ENCODE measurements at regions not wholly inside any gene's neighbourhood (a gene's known extent, or its start where the extent isn't known, plus 50 kb on each side); places are given as distances from the start of the nearest gene placed in this dataset.

DNA sequence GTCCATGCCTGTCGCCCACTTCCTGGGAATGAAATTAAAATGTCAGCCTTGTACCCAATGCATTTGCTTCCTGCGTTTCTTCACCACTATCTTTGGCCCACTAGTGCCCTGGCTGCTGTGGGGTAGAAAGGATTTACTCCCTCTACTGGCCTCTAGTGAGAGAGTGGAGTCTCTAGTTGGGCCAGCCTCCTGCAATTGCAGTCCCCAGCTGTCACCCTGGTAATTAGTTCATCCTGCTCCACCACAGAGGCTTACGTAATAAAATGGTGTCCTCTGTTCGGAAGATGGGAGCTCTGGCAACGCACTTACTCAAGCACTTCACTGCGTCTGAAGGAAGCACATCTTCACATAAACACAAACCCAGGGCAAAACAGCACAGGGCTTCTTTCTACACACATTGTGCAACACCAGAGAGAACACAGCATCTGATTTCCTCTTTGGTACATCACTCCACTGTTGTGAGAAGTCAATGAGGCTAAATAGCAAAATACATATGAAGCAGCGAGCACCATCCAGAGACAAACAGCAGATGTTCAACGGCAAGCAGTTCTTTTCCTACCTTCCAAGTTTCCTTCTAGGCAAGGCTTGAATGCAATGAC, 274.6 kb downstream of the LRATD1 start:
- no peak for DNase-seq

DNA sequence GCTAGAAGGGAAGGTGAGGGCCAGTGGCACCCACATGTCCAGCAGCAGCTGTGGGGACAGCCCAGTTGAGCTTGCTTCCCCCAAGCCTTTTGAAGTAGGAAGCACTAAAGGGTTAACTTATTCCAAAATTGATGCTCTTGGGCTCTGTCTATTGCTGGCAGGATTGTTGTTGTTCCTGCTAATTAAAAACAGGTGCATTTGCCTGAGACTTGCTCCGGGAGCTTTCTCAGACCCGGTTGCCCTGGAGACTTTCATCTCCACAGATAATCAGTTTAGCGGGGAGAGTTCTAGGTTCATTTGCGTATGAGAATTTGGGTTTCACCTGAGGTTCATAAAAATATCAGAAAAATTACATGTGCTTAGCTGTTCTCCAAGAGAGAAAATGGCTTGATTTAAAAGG, 277.3 kb downstream of the LRATD1 start:
- peak in 3 of 56 donors; percentile 5 to 26 (median 19) for DNase-seq

DNA sequence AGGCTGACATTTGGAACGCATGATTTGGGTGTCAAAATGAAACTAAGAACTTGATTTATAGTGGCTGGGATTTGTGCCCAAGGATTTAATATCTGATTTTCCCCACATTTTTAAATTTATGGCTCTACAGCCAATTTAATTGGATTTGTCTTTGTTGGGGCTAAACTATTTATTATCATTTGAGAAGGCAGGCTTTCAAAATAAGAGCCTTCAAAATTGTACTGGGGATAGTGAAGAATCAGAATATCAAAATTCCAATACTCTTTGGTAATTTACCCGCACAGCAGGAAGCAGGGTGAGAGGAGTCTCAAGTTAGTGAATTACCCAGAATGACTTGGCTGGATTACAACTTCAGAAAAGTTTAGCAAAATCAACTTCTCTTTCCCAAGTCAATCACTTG, 278.1 kb downstream of the LRATD1 start:
- no peak for DNase-seq

DNA sequence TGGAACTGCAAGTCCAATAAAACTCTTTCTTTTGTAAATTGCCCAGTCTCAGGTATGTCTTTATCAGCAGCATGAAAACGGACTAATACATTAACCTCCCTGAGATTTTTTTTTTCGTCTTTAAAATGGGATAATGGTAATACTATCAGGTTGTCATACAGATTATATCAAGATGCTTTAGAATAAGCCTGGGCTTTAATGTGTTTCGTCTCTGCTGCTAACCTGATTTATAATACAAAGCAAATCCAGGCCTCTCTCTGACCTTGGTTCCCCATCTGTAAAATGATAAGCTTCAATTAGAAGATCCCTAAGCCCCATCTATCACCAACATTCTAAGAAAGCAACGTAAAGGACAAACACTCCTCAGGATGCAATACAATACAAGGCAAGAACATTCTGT, 283.5 kb downstream of the LRATD1 start:
- no peak for DNase-seq

DNA sequence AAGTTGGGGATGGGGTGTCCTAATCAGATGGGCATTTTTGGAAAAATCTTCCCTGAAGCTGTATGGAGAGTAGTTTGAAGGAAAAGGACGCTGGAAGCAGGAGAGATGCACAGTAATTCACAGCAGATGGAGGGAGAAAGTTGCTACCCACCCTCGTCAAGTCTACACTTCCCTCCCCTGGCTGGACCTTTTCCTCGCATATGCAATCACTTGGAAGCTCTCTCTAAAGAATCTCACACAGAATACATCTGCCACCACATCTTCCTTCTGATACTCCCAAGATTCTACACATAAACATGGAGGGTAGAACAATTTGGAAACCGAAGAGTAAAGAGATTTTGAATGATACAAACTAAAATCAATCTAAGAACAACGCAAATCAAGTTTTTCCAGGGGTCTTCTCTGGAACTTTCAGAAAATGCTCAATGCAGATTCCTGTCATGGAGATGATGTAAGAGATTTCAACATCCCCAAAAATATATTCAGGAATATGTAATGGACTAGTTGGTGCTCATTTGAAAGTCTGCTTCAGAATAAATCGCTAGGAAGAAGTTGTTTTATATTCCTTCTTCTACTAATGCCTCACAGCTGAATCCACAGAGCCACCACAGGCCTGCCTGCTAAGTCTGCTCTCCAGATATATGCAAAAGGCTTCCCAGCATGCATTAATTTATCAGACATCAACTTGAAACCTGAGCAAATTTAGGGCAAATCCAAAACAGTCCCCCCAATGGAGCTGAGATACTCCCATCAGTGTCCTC, 291.5 kb downstream of the LRATD1 start:
- DNase-seq, result no peak

DNA sequence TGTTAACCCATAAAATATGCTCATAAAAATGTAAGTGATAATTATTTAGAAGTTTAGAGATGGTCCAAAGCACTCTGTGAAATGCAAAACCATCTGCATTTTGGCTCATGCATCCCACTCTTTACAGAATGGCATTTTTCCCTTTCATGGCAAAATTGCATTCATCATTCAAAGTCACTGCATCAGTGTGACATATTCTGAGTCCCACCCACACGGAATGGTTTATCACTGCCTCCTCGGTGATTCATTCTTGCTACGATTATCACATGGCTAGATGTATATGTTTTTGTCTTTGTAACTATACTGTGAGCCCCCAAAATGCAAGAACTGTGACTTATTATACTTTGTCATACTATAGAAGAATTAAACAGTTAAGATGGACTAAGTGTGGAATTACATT, 293.0 kb downstream of the LRATD1 start:
- no peak for DNase-seq

DNA sequence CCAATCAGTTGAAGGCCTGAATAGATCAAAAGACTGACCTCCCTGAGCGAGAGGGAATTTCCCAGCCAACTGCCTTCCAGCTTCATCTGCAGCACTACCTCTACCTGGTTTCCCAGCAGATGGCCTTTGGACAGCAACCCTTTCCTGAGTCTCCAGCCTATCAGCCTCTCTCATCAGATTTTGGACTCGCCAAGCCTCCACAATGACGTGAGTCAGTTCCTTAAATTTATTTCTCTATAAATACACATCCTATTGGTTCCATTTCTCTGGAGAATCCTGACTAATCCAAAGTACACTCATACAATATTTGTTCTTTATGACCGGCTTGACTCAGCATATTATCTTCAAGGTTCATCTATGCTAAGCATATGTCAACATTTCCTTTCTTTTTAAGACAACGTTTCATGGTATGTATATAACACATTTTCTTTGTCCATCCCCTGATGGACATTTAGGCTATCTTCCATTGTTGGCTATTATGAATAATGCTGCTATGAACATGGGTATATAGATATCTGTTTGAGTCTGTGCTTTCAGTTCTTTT, 294.6 kb downstream of the LRATD1 start:
- no peak for DNase-seq

DNA sequence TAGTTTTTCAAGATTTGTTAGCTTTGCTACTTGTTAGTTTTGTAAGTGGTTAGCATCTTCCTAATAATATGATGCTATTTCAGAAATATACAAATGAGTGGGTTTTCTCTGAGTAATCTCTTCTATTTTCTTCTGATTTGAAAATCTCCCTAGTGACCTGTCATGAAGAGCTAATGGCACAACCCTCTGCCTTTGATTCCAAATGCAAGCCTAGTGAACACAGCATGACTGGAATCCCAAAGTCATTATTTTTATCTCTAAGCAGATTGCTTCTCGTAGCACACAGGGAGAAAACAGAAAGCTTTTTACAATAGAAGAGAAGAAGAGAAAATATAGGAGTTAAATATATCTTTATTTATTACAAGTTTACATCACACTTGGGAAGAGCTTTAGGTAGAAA, 295.5 kb downstream of the LRATD1 start:
- DNase-seq, result no peak

DNA sequence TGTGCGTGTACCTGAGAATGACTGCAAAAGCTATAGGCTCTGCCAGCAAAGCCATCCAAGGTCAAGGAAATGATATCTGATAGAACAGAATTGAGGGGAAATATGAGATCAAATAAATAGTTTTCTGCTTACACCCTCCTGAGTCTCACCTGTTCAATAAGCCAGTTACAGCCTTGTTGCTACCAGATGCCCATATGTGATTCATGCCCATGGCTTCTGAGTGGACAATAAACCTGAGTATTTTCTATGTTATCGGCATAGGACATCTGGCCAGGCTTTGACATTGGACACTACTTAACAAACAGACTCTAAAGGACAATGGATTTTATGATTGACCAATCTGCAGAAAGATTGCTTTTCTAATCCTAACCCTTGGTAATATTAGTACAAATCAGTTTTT, 297.9 kb downstream of the LRATD1 start:
- DNase-seq, result no peak

DNA sequence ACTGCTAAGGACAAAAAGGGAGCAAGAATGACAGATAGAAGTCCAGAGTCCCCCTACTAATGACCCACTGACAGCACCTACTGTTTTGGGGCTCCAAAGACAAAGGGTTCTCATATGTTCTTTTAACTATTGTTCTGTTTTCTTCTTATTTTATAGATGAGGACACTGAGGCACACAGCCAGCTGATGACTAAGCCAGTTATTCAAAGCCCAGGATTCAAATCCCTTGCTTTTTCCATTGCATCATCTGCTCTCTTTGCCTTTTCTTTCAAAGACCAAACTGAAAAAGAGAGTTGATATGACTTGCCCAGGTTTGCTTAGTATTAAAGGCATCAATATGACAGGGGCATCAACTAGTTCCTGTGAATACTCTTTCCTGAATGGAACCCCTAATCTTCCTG, 299.8 kb downstream of the LRATD1 start:
- DNase-seq, result peak in 1 of 56 donors; percentile 15

DNA sequence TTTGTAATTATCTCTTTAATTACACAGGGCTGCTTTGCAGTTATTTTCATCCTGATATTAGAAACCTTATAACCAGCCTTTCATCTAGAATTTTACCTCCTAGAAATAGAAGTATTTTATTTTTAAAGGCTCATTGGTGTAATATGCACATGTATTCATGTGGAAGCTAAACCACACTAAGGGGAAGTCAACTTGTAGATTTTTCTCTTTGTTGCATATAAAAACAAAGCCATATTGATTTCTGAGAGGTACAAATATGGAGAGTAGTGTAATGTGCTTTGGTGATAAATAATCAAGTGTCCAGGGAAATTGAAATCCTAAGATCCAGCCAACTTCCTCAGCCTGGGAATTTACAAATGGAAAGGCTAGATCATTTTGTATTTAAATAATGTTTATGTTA, 301.2 kb downstream of the LRATD1 start:
- DNase-seq, result no peak

DNA sequence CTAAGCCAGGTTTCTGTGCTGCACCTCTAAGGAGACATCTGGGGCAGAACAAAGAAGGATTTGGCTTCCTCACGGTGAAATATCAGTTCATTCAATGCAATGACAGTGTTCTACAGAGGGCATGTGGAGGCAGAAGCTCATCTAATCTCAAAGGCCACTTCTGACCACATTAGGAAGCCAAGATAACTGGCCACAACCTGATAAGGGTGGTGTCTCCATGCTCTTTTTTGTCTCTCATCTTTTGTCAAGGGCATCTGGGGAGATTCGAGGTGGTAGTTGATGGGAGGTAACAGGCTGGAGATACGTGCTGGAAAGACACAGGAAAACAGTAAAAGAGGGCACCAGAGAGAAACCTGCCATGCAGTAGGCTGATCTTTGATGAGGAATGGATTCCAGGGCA, 303.9 kb downstream of the LRATD1 start:
- no peak for DNase-seq

DNA sequence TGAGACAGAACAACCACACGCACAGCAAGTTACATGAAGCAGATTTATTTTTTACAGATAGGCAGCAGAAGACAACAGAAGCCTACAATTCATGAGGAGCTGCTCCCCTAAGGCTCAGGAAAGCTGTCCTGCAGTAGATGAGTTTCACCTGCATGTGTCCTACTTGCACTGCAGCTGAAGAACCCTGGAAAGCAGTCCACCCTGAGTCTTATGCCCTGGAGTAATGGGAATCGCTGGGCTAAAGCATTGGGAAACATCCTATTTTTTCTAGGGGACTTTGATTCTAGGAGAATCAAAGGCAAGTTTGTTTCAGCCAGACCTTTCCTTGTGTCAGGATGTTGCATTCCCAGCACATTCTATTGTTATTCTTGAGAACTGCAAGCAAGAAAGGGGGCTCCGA, 304.8 kb downstream of the LRATD1 start:
- DNase-seq, result no peak

DNA sequence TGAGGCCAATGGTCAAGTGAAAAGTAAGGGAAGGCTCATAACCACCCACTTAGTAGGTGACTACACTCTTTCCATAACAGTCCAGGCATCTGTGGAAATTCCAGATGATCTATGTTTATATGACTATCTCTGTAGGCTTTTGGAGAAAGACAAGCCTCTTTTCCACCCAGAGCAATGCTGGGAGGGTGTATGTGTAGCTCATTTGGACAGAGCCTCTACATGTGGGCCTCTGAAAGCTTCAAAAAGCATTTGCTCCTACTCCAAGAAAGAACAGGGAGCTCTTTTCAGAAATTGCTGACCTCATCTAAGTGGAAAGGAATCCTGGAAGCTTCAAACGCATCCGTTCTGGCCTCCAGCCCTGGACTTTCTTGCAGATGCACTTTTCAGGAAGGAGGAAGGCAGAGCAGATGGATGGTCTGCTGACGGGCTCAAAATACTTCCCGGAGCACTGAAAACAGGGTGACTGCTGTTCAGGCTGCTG, 308.7 kb downstream of the LRATD1 start:
- DNase-seq, result peak in 20 of 56 donors; percentile 1 to 31 (median 10)

DNA sequence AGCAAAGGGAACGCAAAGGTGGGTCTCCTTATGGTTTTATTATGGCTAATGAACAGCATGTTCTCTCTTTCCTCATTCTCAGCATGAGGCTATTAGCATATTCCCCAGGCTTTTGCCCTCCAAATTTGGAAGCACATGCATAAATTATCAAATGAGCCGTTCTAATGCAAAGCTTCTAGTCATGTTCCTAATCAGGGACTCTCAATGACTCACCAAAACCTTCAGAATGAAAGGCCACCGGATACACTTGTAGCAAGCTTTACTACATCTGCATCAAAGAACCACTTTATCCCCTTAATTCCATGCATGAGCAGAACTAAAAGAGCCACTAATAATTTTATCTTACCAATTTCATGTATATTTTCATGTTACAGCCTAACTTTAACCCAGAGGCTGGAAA, 310.5 kb downstream of the LRATD1 start:
- no peak for DNase-seq

DNA sequence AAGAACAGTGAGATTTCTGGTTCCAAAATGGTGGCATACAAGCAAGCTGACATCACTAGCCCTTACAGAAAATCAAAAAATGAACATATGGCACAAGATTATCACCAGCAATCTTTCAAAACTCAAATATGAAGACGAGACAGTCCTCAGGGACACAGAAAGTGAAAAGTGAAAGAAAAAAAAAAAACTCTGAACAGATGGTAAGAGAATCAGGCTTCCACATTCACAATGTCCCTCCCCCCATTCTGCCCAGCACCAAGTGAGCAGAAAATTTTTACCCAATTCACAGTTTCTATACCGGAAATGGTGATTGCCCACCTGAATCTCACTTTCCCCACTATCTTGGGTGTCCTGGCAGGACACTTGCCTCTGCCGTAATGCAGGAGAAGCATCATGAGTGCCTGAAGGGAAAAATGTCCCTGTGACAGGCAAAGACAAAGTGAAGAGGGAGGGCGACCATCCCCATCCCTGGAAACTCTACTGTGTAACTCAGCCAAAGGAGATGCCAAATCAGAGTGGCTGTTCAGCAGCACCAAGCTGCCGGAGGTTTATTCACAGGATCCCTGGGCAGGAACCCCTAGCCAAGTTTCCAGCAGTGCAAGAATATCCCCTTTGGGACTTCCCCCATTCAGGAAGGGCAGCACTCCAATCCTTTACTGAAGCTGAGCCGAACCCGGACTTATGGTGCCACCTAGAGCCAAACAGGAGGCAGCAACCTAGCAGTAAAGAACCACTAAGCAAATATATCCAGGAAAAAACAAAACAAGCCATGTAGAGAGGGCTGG, 312.2 kb downstream of the LRATD1 start:
- no peak for DNase-seq

DNA sequence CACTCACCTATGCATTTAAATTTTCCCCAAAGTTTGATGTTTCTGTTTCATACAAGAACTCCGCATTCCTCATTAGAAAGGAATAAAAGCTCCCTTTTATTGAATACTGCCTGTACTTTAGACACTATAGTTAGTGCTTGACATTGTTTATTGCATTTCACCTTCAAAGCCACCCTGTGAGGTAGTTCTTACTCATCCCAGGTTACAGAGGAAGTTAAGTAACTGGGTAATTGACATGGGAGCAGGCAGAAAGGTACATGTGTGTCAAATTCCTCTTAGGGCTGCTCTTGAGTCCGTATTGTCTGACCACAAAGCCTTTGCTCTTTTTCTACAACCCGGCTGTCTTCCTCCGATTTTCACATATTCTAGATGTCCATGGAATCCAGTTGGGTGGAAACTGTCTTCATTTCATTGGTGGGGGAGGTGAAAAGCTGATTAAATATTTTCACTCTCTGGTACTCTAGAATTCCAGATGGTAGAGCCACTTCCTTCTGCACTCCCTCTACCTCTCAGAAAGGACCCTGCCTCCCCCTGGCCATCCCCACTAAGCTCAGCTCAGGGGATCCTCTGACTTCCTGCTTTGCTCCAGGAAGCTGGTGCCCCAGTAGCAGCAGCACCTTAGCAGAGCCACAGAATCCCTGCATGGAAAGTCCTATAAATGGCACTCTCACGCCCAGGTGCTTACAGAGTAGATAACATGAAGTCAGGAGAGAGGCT, 319.2 kb downstream of the LRATD1 start:
- DNase-seq, result no peak

DNA sequence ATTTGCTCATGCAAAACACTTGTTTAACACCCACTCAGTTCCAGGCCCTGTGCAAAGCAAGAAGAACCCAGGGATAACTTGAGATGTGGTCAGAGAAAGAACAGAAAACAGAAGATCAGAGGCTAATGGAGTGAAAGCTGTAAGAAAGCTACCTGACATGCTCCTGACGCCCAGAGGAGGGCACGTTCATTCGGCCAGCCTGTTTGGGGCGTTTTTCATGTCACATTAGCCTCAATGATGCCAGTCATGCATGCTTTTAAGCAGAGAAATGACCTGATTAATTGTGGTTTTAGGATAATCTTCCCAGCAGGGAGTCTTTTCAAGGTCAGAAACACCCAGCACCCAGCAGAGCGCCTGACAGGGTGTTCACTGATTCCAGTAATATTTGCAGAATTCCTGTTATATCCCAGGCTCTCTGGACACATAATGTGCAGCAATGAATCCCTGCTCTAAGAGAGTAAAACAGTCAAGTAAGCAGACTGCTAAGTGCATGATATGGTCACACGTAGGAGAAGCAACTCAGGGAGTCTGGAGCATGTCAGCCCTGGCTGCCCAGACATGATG, 320.0 kb downstream of the LRATD1 start:
- no peak for DNase-seq

DNA sequence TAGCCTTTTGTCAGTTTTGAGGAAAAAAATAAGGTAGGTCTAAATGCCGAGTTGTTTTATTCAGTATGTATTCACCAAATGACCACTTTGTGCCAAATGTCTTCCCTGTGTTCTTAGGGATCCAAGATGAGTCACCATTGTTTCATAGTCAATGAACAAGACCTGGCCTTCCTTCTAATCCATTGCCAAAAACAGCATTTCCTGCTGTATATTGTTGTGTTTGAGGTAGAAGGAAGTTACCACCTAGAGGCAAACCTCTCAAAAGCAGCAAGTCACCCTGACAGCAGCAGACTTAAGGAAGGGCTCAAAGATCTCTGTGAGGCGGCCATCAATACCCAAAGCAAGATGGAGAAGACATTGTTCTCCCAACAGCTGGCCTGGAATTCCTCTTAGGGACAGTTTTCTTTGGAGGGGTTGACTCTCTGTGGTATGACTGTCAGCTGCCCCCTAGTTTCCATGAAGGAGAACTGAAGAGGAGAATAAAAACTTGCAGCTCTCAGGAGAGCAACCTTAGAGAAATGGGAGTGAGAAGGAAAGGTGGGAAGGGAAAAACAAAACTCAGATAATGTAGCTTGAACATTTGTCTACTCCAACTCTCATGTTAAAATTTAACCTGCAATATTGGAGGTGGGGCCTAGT, 328.3 kb downstream of the LRATD1 start:
- DNase-seq, result no peak

DNA sequence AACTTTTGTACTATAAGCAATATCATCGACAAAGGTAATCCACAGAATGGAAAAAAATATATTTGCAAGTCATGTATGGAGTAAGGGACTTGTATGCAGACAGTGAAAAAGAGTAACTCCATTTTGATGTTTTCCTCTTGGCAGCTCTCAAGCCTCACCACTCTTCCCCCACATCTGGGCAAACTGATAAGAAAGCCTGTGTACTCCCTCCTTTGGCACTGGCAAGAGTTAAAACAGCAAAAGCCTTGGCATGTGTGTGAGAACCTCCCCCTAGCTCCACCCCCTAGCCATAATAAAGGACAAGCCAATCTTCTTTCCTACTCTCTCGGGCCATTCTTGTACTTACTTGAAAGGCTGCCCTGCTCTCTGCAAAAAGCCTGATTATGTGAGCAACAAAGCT, 335.2 kb downstream of the LRATD1 start:
- DNase-seq, result no peak

DNA sequence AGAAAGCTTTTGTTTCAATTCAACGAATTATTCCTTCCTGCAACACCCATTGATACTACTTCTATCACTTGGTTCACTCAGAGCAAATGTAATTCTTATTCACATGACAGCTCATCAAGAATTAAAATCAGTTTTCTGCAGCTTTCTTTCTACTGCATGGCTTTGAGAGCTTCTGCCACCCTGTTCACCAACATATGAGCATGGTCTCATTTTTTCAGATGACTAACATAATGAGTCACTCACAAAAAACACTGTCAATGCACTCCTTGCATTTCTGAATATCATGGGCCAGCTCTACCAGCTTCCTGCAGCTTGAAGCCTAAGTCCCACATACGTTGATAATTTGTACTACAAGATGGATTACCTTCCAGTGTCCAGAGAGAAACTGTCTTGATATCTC, 342.9 kb downstream of the LRATD1 start:
- no peak for DNase-seq
